H1 (cell line): ENCODE measurements at regions not wholly inside any gene's neighbourhood (a gene's known extent, or its start where the extent isn't known, plus 50 kb on each side); places are given as distances from the start of the nearest gene placed in this dataset.

Experiments
- CTCF ChIA-PET: fragments of 300-600 bp; sonication (Branson Sonifier 250); formaldehyde crosslinking; loops from one replicate; lab custom pipeline; 2021; ENCODE audit not compliant: partially characterized antibody; lab: Charles Lee
- POLR2A ChIA-PET: fragments of 300-600 bp; sonication (Branson Sonifier 250); formaldehyde crosslinking; loops from one replicate; lab custom pipeline; 2021; ENCODE audit warnings: inconsistent platforms; ENCODE audit not compliant: partially characterized antibody; lab: Charles Lee
- DNase-seq, 2 experiments: peaks; one replicate each; pipeline versions ENCODE4 v3.0.0 to v3.0.0-alpha.2; 2010 to 2022; ENCODE audit warnings: low spot score in 2 of 2, low read depth in 1 of 2, mixed read lengths in 1 of 2
- FAIRE-seq: peaks from 2 replicates; lab custom pipeline; 2011; peaks lifted over from hg19 to GRCh38; lab: Jason Lieb, UNC
- H2AFZ ChIP-seq: 2 replicates; pipeline ENCODE4 v1.8.1; 2012; ENCODE audit warnings: low read length, inconsistent platforms
- H2AK5ac ChIP-seq: 2 replicates; pipeline ENCODE4 v1.6.1; 2013; ENCODE audit warnings: low read depth, low read length
- H2BK120ac ChIP-seq: replicated peaks from 2 replicates; pipeline ENCODE3; 2013; ENCODE audit warnings: low read depth, low read length, inconsistent platforms
- H2BK12ac ChIP-seq: 2 replicates; pipeline ENCODE4 v1.6.1; 2013; ENCODE audit warnings: low read depth, low read length
- H2BK15ac ChIP-seq: 2 replicates; pipeline ENCODE4 v1.6.1; 2013; ENCODE audit warnings: low read length
- H2BK20ac ChIP-seq: 2 replicates; pipeline ENCODE4 v1.6.1; 2013; ENCODE audit warnings: low read length
- H2BK5ac ChIP-seq: 2 replicates; pipeline ENCODE4 v1.6.1; 2013; ENCODE audit warnings: low read depth, low read length
- H3K14ac ChIP-seq: 2 replicates; pipeline ENCODE4 v1.6.1; 2013; ENCODE audit warnings: inconsistent platforms; ENCODE audit not compliant: insufficient read length
- H3K18ac ChIP-seq: 2 replicates; pipeline ENCODE4 v1.6.1; 2013; ENCODE audit warnings: low read length; ENCODE audit errors: extremely low read depth
- H3K23ac ChIP-seq: 2 replicates; pipeline ENCODE4 v1.6.1; 2013; ENCODE audit warnings: inconsistent platforms; ENCODE audit not compliant: insufficient read length
- H3K23me2 ChIP-seq: 2 replicates; pipeline ENCODE4 v1.6.1; 2013; ENCODE audit warnings: low read depth, low read length
- H3K27ac ChIP-seq: 2 replicates; pipeline ENCODE4 v1.6.1; 2011; ENCODE audit warnings: low read depth, low read length, inconsistent platforms
- H3K27me3 ChIP-seq, 4 experiments: replicated peaks in 1 of 4; 1 replicate in 1 of 4; 2 replicates in 3 of 4; pipeline versions ENCODE4 v1.6.1 to v1.8.1; 2011 to 2013; ENCODE audit warnings: low read length in 3 of 4, mild to moderate bottlenecking in 3 of 4, inconsistent platforms in 2 of 4, mixed read lengths in 2 of 4, moderate library complexity in 1 of 4; ENCODE audit not compliant: control insufficient read depth in 3 of 4, insufficient read depth in 3 of 4; ENCODE audit errors: extremely low read depth in 1 of 4
- H3K36me3 ChIP-seq, 4 experiments: 2 replicates each; pipeline versions ENCODE4 v1.6.1 to v1.8.1; 2011 to 2013; ENCODE audit warnings: mild to moderate bottlenecking in 4 of 4, low read length in 3 of 4, moderate library complexity in 2 of 4, control low read depth in 1 of 4, inconsistent platforms in 1 of 4; ENCODE audit not compliant: insufficient read depth in 4 of 4, control insufficient read depth in 2 of 4
- H3K4ac ChIP-seq: replicated peaks from 2 replicates; pipeline ENCODE3; 2013; ENCODE audit warnings: low read length, low read depth, mixed read lengths, inconsistent platforms; ENCODE audit not compliant: insufficient read length
- H3K4me1 ChIP-seq, 4 experiments: replicated peaks in 1 of 4; 1 replicate in 1 of 4; 2 replicates in 3 of 4; pipeline versions ENCODE4 v1.6.1 to v1.8.1; 2011 to 2013; ENCODE audit warnings: low read length in 3 of 4, inconsistent platforms in 2 of 4, mixed read lengths in 1 of 4; ENCODE audit not compliant: insufficient read depth in 4 of 4, control insufficient read depth in 3 of 4
- H3K4me2 ChIP-seq, 2 experiments: 2 replicates each; pipeline versions ENCODE4 v1.6.1 to v1.8.1; 2011 to 2013; ENCODE audit warnings: low read depth in 2 of 2, low read length in 2 of 2, control low read depth in 1 of 2, inconsistent platforms in 1 of 2, mild to moderate bottlenecking in 1 of 2; ENCODE audit not compliant: insufficient read depth in 1 of 2
- H3K4me3 ChIP-seq, 4 experiments: fragments of 200-600, 300-600 bp in 1 of 4; sonication (generic), shearing (Covaris generic), sonication (Bioruptor Twin) in 1 of 4; 2 replicates each; pipeline versions ENCODE4 v1.5.1 to v1.8.1; 2011 to 2016; ENCODE audit warnings: low read length in 4 of 4, low read depth in 3 of 4, control low read depth in 2 of 4, inconsistent platforms in 2 of 4, mild to moderate bottlenecking in 2 of 4, mixed read lengths in 1 of 4, moderate library complexity in 1 of 4; ENCODE audit not compliant: insufficient read depth in 2 of 4; ENCODE audit errors: extremely low read depth in 1 of 4
- H3K56ac ChIP-seq: replicated peaks from 2 replicates; pipeline ENCODE3; 2013; ENCODE audit warnings: low read depth, mild to moderate bottlenecking, mixed read lengths, low read length, inconsistent platforms; ENCODE audit not compliant: insufficient read length
- H3K79me1 ChIP-seq: 2 replicates; pipeline ENCODE4 v1.6.1; 2013; ENCODE audit warnings: low read depth, low read length, control low read depth
- H3K79me2 ChIP-seq, 2 experiments: 2 replicates each; pipeline versions ENCODE4 v1.6.1 to v1.8.1; 2012 to 2013; ENCODE audit warnings: low read length in 2 of 2, mild to moderate bottlenecking in 2 of 2, inconsistent platforms in 1 of 2; ENCODE audit not compliant: insufficient read depth in 2 of 2, control insufficient read depth in 1 of 2
- H3K9ac ChIP-seq, 4 experiments: replicated peaks in 1 of 4; 1 replicate in 1 of 4; 2 replicates in 3 of 4; pipeline versions ENCODE4 v1.6.1 to v1.8.1; 2011 to 2013; ENCODE audit warnings: low read depth in 3 of 4, low read length in 3 of 4, control low read depth in 2 of 4, mild to moderate bottlenecking in 2 of 4, moderate library complexity in 2 of 4, inconsistent platforms in 1 of 4; ENCODE audit errors: extremely low read depth in 1 of 4
- H3K9me3 ChIP-seq, 2 experiments: 2 replicates each; pipeline versions ENCODE4 v1.6.1 to v1.8.1; 2012 to 2013; ENCODE audit warnings: mild to moderate bottlenecking in 2 of 2, moderate library complexity in 2 of 2, control low read depth in 1 of 2, inconsistent platforms in 1 of 2, low read depth in 1 of 2, low read length in 1 of 2, mixed read lengths in 1 of 2; ENCODE audit not compliant: insufficient read depth in 2 of 2
- H4K20me1 ChIP-seq, 2 experiments: replicated peaks in 1 of 2; 2 replicates each; pipeline versions ENCODE3 to v1.8.1; 2011 to 2013; ENCODE audit warnings: inconsistent platforms in 2 of 2, low read length in 2 of 2, mild to moderate bottlenecking in 1 of 2; ENCODE audit not compliant: insufficient read depth in 2 of 2, control insufficient read depth in 1 of 2
- H4K5ac ChIP-seq: 2 replicates; pipeline ENCODE4 v1.6.1; 2013; ENCODE audit warnings: low read length, low read depth, mixed read lengths, inconsistent platforms; ENCODE audit not compliant: insufficient read length
- H4K8ac ChIP-seq: 2 replicates; pipeline ENCODE4 v1.8.0; 2013; ENCODE audit warnings: mild to moderate bottlenecking, moderate library complexity, low read length, inconsistent platforms; ENCODE audit not compliant: insufficient read depth; ENCODE audit errors: extremely low read depth
- H4K91ac ChIP-seq: replicated peaks from 2 replicates; pipeline ENCODE3; 2013; ENCODE audit warnings: low read length, mixed read lengths, inconsistent platforms; ENCODE audit not compliant: insufficient read length
- CHD2 ChIP-seq: IDR thresholded peaks from 2 replicates; pipeline ENCODE4 v1.6.1; 2012; ENCODE audit warnings: low read length, improper control_type of control experiment
- CTBP2 ChIP-seq: IDR thresholded peaks from 2 replicates; pipeline ENCODE4 v1.7.0; 2011; ENCODE audit warnings: borderline replicate concordance, mild to moderate bottlenecking, moderate library complexity, mixed read lengths, low read length; ENCODE audit not compliant: insufficient read depth, insufficient read length
- EZH2 ChIP-seq: fragments of 200-600 bp; sonication (generic); IDR thresholded peaks from 2 replicates; pipeline ENCODE4 v1.7.1; 2012; ENCODE audit warnings: low read depth, mild to moderate bottlenecking, moderate library complexity, low read length, inconsistent platforms; ENCODE audit not compliant: severe bottlenecking
- HDAC6 ChIP-seq: IDR thresholded peaks from one replicate; pipeline ENCODE4 v1.7.1; 2012; ENCODE audit warnings: low read depth, mild to moderate bottlenecking, inconsistent platforms, low read length, moderate library complexity
- RBBP5 ChIP-seq: IDR thresholded peaks from 2 replicates; pipeline ENCODE4 v1.7.1; 2012; ENCODE audit warnings: low read depth, mild to moderate bottlenecking, inconsistent platforms, low read length, moderate library complexity, borderline replicate concordance
- SAP30 ChIP-seq: fragments of 300-600 bp; sonication (generic); IDR thresholded peaks from 2 replicates; pipeline ENCODE4 v1.7.1; 2012; ENCODE audit warnings: low read length, moderate library complexity, mild to moderate bottlenecking, inconsistent platforms; ENCODE audit not compliant: insufficient read depth, insufficient replicate concordance
- SIX5 ChIP-seq: IDR thresholded peaks from 2 replicates; pipeline ENCODE4 v1.6.1; 2011; ENCODE audit warnings: mild to moderate bottlenecking, low read depth, low read length
- TAF7 ChIP-seq: optimal IDR thresholded peaks from 2 replicates; pipeline ENCODE3; 2011; ENCODE audit warnings: low read depth, mild to moderate bottlenecking, inconsistent platforms, low read length, moderate library complexity, borderline replicate concordance
- TEAD4 ChIP-seq: IDR thresholded peaks from 2 replicates; pipeline ENCODE4 v1.6.1; 2012; ENCODE audit warnings: low read depth, low read length, inconsistent platforms, mixed read lengths
- WGBS, 2 experiments: shearing (Covaris generic) in 1 of 2; methylation state at CpG; one replicate each; pipeline versions ENCODE4 v1.1.6 to v1.1.7; 2013 to 2015; ENCODE audit warnings: low lambda C conversion rate in 2 of 2, mixed read lengths in 2 of 2, inconsistent platforms in 1 of 2, low coverage in 1 of 2, missing lambda C conversion rate in 1 of 2; ENCODE audit not compliant: insufficient replicate concordance in 2 of 2, insufficient coverage in 1 of 2, insufficient read length in 1 of 2; ENCODE audit errors: extremely low coverage in 1 of 2, missing lambda C conversion rate in 1 of 2; 5-methylcytosine and 5-hydroxymethylcytosine counted together

DNA sequence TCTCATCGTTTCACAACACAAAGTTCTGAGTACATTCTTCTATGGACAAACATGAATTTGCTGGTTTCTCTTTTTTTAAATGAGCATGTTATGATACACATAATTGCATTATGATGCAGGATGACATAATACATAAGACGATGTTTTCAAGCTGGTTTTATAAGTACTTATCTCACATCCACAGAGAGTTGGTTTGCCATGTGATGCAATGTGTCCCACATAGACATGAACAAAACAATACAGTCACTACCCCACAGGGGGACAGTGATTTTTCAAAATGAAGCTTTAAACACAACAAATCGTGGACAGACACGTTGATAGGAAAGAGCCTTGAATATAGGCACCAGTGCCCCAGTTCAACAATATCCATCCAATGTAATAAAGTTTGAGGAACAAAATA is 447.1 kb downstream of the KLF12 start:
- whole genome bisulfite sequencing, 2 experiments: 85% methylated on average over 4 of the region's 4 CpGs; no CpG with 5 or more reads in 1 of the 2 experiments
- H3K36me3 ChIP-seq: no peaks in the 10 kb centered on the region
- no peak overlapping the region for H2BK15ac ChIP-seq
- TF ChIP-seq RBBP5: no peak
- TF ChIP-seq CHD2: no peak
- no peak for TF ChIP-seq HDAC6
- no peak for TF ChIP-seq SAP30
- TF ChIP-seq CTBP2: no peak
- no peak for TF ChIP-seq EZH2
- TF ChIP-seq TEAD4: no peak
- TF ChIP-seq SIX5: no peak
- no peak for TF ChIP-seq TAF7
- H2BK5ac ChIP-seq: no peak overlapping the region
- H3K18ac ChIP-seq: no peak overlapping the region
- CTCF ChIA-PET: no interaction called here
- POLR2A ChIA-PET: interaction anchor here (0.8 kb wide), 1 partner anchor 8 kb away, joined by 4 read pairs; no protein-coding TSS in a partner anchor
- H3K79me1 ChIP-seq: no peaks in the 10 kb centered on the region
- FAIRE-seq (no peak), DNase-seq (no peak)
- no peaks in the 10 kb centered on the region for H3K23me2 ChIP-seq
- no peak overlapping the region for H3K56ac ChIP-seq
- no peak overlapping the region for H3K4me3 ChIP-seq
- H3K27ac ChIP-seq: no peak overlapping the region
- H3K14ac ChIP-seq: no peak overlapping the region
- H4K5ac ChIP-seq: no peak overlapping the region
- H3K9me3 ChIP-seq: no peaks in the 10 kb centered on the region
- no peak overlapping the region for H3K23ac ChIP-seq
- no peak overlapping the region for H3K9ac ChIP-seq
- H3K4me1 ChIP-seq: peaks cover 0 to 3% (median 0%) of the 10 kb centered on the region in 4 experiments; a peak in 1 of 7 replicates
- H2BK12ac ChIP-seq: no peak overlapping the region
- no peak overlapping the region for H2BK120ac ChIP-seq
- no peak overlapping the region for H4K8ac ChIP-seq
- no peak overlapping the region for H2AK5ac ChIP-seq
- H3K79me2 ChIP-seq: no peaks in the 10 kb centered on the region
- no peak overlapping the region for H4K91ac ChIP-seq
- H2AFZ ChIP-seq: no peak overlapping the region
- H3K27me3 ChIP-seq: no peaks in the 10 kb centered on the region
- H2BK20ac ChIP-seq: no peak overlapping the region
- H4K20me1 ChIP-seq: no peaks in the 10 kb centered on the region
- no peak overlapping the region for H3K4ac ChIP-seq
- no peak overlapping the region for H3K4me2 ChIP-seq
